ENCODE measurements at regions not wholly inside any gene's neighbourhood (a gene's known extent, or its start where the extent isn't known, plus 50 kb on each side); places are given as distances from the start of the nearest gene placed in this dataset.

GRCh38 chr9:30010691-30011090, 2373.8 kb upstream of the ACO1 start:
- TF ChIP-seq POLR2A (IDR thresholded peaks at IDR 0.05) (no peak), CTCF (IDR thresholded peaks at IDR 0.05) (no peak)

Measured in thyroid gland (tissue), 4 donors.